Progenitor cell of endocrine pancreas (in vitro differentiated cells): ENCODE measurements at regions not wholly inside any gene's neighbourhood (a gene's known extent, or its start where the extent isn't known, plus 50 kb on each side); places are given as distances from the start of the nearest gene placed in this dataset.

Experiments
- DNase-seq: peaks from one replicate; pipeline ENCODE4 v3.0.0; 2021; ENCODE audit warnings: low spot score; ENCODE audit not compliant: unreplicated experiment
- H3K27ac Mint-ChIP-seq: 2 replicates; pipeline ENCODE4 v1.8.0; 2021; ENCODE audit warnings: mild to moderate bottlenecking, moderate library complexity, mixed read lengths
- H3K27me3 Mint-ChIP-seq: 2 replicates; pipeline ENCODE4 v1.8.0; 2021; ENCODE audit warnings: mixed read lengths
- H3K36me3 Mint-ChIP-seq: 2 replicates; pipeline ENCODE4 v1.8.0; 2022; ENCODE audit warnings: mixed read lengths; ENCODE audit not compliant: insufficient read depth
- H3K4me1 Mint-ChIP-seq: 2 replicates; pipeline ENCODE4 v1.8.0; 2021; ENCODE audit warnings: low read depth, mixed read lengths
- H3K4me3 Mint-ChIP-seq: 2 replicates; pipeline ENCODE4 v1.8.0; 2021; ENCODE audit warnings: low read depth, mild to moderate bottlenecking, moderate library complexity, mixed read lengths
- H3K9me3 Mint-ChIP-seq: 2 replicates; pipeline ENCODE4 v1.8.0; 2021; ENCODE audit warnings: low read depth, mixed read lengths
- CTCF ChIP-seq: fragments of 200-600 bp; sonication (generic); IDR thresholded peaks from one replicate; pipeline ENCODE4 v1.5.0; 2021; ENCODE audit warnings: antibody characterized with exemption, mild to moderate bottlenecking; ENCODE audit not compliant: unreplicated experiment

GRCh38 chr17:33980193-33980592 is 274.9 kb upstream of the CCL2 start:
- H3K4me3 Mint-ChIP-seq, result no peak overlapping the region
- peaks cover 14% of the 10 kb centered on the region for H3K27me3 Mint-ChIP-seq
- DNase-seq, result no peak
- TF ChIP-seq CTCF, result no peak
- no peak overlapping the region for H3K27ac Mint-ChIP-seq
- no peaks in the 10 kb centered on the region for H3K36me3 Mint-ChIP-seq
- H3K9me3 Mint-ChIP-seq, result no peaks in the 10 kb centered on the region
- peaks cover 2% of the 10 kb centered on the region for H3K4me1 Mint-ChIP-seq

- peaks cover 2% of the 10 kb centered on the region for H3K4me1 Mint-ChIP-seq
- H3K4me3 Mint-ChIP-seq, result no peak overlapping the region
- no peaks in the 10 kb centered on the region for H3K36me3 Mint-ChIP-seq
- peaks cover 4% of the 10 kb centered on the region for H3K27me3 Mint-ChIP-seq
- TF ChIP-seq CTCF, result no peak
- no peaks in the 10 kb centered on the region for H3K9me3 Mint-ChIP-seq
- no peak overlapping the region for H3K27ac Mint-ChIP-seq
- DNase-seq, result no peak
Observed at GRCh38 chr17:33981711-33982601, 273.1 kb upstream of the CCL2 start.

GRCh38 chr17:33982909-33983308 is 272.2 kb upstream of the CCL2 start:
- H3K4me3 Mint-ChIP-seq, result no peak overlapping the region
- H3K27me3 Mint-ChIP-seq, result peaks cover 4% of the 10 kb centered on the region
- no peak overlapping the region for H3K27ac Mint-ChIP-seq
- H3K9me3 Mint-ChIP-seq, result no peaks in the 10 kb centered on the region
- no peak for TF ChIP-seq CTCF
- H3K36me3 Mint-ChIP-seq, result no peaks in the 10 kb centered on the region
- H3K4me1 Mint-ChIP-seq, result peaks cover 2% of the 10 kb centered on the region
- no peak for DNase-seq

DNA sequence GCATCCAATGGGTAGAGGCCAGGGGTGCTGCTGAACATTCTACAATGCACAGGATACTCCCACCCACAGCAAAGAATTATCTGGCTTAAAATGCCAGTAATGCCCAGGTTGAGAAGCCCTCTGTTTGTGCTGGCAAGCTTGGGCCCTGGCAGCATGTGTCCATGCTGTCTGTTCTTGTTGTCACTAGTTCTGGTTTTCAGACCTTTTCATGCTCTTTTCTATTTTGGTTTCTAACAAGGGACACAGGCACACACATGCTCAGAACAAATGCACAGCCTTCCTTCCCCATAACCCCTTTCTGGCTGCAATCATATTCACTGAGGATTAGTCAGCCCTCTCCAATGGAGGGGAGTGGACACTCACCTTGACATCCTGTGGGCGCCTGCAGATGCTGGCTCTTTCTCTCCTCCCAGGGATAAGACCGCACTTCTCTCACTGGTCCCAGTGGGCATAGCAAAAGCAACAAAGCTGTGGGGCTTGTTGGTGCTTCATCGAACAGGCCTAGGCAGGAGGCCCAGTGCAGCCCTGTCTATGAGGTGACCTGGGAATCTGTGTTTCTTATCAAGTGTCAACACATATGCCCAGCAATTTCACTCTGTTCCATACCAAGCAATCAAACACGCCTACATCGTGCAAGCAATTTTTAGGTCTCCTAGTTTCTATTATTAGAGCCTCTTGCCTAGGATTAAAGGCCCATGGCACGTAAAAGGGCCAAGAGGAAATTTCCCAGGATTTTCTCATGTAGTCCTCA is 271.1 kb upstream of the CCL2 start:
- no peak overlapping the region for H3K4me3 Mint-ChIP-seq
- DNase-seq, result no peak
- TF ChIP-seq CTCF, result no peak
- peaks cover 2% of the 10 kb centered on the region for H3K4me1 Mint-ChIP-seq
- no peak overlapping the region for H3K27ac Mint-ChIP-seq
- peaks cover 6% of the 10 kb centered on the region for H3K27me3 Mint-ChIP-seq
- H3K9me3 Mint-ChIP-seq, result peaks cover 8% of the 10 kb centered on the region
- H3K36me3 Mint-ChIP-seq, result no peaks in the 10 kb centered on the region

- Mint-ChIP-seq H3K9me3 (peaks cover 8% of the 10 kb centered on the region), H3K27me3 (peaks cover 6% of the 10 kb centered on the region), H3K4me1 (peaks cover 6% of the 10 kb centered on the region)
Observed at GRCh38 chr17:33986088-33986487, 269.0 kb upstream of the CCL2 start.

More at GRCh38 chr17:33986088-33986487, 269.0 kb upstream of the CCL2 start:
- Mint-ChIP-seq H3K4me3 (no peak overlapping the region), H3K27ac (no peak overlapping the region), H3K36me3 (no peaks in the 10 kb centered on the region)
- no peak for DNase-seq
- no peak for TF ChIP-seq CTCF
